ENCODE measurements at regions not wholly inside any gene's neighbourhood (a gene's known extent, or its start where the extent isn't known, plus 50 kb on each side); places are given as distances from the start of the nearest gene placed in this dataset.

DNA sequence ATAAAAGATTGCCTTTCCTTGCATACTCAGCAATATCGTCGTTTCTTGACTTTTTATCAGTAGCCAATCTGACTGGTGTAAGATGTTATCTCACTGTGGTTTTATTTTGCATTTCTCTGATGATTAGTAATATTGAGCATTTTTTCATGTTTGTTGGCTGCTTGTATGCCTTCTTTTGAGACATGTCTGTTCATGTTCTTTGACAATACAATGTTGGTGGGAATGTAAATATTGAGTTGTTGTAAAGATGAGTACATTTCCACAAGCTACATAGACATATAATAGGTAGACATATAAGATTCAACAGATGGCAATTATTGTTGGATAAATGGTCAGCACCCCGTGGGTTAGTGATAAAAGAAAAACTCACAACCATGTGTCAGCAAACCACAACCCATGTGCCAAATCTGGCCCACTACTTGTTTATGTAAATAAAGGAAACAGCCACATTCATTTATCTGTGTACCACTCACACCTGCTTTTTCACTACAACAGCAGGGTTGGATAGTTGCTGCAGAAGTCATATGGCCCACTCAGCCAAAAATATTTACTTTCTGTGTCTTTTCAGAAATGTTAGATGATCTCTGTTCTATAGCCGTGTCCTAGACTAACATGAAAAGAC lies 153.1 kb upstream of the VCX start:
- peaks cover 11% of the 10 kb centered on the region for H3K9me3 Mint-ChIP-seq (ENCODE audit: low read depth, unreplicated experiment)
- DNase-seq, result no peak

DNA sequence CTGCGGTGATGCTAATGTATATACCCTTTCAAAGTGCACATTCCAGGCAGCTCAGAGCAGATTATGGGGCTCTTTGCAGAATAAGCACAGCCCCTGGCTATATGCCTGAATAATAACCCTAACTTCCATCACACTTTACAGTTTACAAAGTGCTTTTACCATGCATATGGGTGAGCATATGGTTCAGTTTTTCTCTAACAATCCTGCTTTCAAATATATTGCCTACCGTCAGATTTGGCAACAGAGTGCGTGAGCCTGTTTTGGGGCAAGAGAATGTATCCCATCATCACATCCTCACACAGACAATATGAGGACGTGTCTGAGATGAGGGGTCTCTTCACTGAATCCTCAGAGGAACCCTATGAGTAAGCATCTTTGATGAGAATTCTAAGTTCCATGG lies 162.8 kb upstream of the VCX start:
- no peaks in the 10 kb centered on the region for H3K27me3 Mint-ChIP-seq (ENCODE audit: unreplicated experiment)
- no peak overlapping the region for H3K27ac Mint-ChIP-seq (ENCODE audit: unreplicated experiment)
- no peak overlapping the region for H3K4me3 Mint-ChIP-seq (ENCODE audit: low read depth, unreplicated experiment)
- no peaks in the 10 kb centered on the region for H3K36me3 Mint-ChIP-seq (ENCODE audit: insufficient read depth, unreplicated experiment)
- H3K9me3 Mint-ChIP-seq (ENCODE audit: low read depth, unreplicated experiment), result peaks cover 2% of the 10 kb centered on the region
- CTCF ChIA-PET, result no interaction called here
- no peaks in the 10 kb centered on the region for H3K4me1 Mint-ChIP-seq (ENCODE audit: low read depth, unreplicated experiment)
- BruUV-seq (replicated peaks), result no TSS peak
- no peak for DNase-seq
- TF ChIP-seq, protein P1, sequence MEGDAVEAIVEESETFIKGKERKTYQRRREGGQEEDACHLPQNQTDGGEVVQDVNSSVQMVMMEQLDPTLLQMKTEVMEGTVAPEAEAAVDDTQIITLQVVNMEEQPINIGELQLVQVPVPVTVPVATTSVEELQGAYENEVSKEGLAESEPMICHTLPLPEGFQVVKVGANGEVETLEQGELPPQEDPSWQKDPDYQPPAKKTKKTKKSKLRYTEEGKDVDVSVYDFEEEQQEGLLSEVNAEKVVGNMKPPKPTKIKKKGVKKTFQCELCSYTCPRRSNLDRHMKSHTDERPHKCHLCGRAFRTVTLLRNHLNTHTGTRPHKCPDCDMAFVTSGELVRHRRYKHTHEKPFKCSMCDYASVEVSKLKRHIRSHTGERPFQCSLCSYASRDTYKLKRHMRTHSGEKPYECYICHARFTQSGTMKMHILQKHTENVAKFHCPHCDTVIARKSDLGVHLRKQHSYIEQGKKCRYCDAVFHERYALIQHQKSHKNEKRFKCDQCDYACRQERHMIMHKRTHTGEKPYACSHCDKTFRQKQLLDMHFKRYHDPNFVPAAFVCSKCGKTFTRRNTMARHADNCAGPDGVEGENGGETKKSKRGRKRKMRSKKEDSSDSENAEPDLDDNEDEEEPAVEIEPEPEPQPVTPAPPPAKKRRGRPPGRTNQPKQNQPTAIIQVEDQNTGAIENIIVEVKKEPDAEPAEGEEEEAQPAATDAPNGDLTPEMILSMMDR (IDR thresholded peaks at IDR 0.05; ENCODE audit: unreplicated experiment), result no peak
- intact Hi-C loops (cut with micrococcal nuclease; ENCODE audit: unreplicated experiment), result no loop called here

More for the DNA sequence above, 153.1 kb upstream of the VCX start:
- no peak overlapping the region for H3K27ac Mint-ChIP-seq (ENCODE audit: unreplicated experiment)
- TF ChIP-seq, protein P1 (IDR thresholded peaks at IDR 0.05; ENCODE audit: unreplicated experiment), result no peak
- BruUV-seq (replicated peaks), result no TSS peak
- no peak overlapping the region for H3K4me3 Mint-ChIP-seq (ENCODE audit: low read depth, unreplicated experiment)
- H3K27me3 Mint-ChIP-seq (ENCODE audit: unreplicated experiment), result no peaks in the 10 kb centered on the region
- no peaks in the 10 kb centered on the region for H3K36me3 Mint-ChIP-seq (ENCODE audit: insufficient read depth, unreplicated experiment)
- H3K4me1 Mint-ChIP-seq (ENCODE audit: low read depth, unreplicated experiment), result no peaks in the 10 kb centered on the region
- intact Hi-C loops (cut with micrococcal nuclease; ENCODE audit: unreplicated experiment), result no loop called here
- CTCF ChIA-PET, result no interaction called here

DNA sequence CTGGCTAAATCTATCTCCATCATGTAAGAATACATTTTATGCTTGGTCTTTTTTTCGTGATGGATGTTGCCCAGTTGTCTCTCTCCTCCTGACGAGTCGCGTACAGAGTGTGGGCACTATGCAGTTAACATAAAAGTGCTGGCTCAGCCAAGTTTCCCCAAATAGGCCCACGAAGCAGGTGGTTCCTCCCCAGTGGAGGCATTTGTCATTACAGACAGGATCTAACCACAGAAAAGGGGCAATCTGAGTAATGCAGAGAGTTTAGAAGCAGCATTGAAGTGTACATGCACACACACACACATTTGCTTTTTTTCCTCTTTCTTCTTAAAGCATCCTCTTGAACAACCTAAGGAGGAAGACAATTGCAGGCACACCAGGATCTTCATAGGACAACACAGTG lies 188.7 kb upstream of the VCX start:
- Mint-ChIP-seq H3K9me3 (ENCODE audit: low read depth, unreplicated experiment) (peaks cover 5% of the 10 kb centered on the region), H3K36me3 (ENCODE audit: insufficient read depth, unreplicated experiment) (no peaks in the 10 kb centered on the region)
- TF ChIP-seq, protein P1 (IDR thresholded peaks at IDR 0.05; ENCODE audit: unreplicated experiment), result no peak

DNA sequence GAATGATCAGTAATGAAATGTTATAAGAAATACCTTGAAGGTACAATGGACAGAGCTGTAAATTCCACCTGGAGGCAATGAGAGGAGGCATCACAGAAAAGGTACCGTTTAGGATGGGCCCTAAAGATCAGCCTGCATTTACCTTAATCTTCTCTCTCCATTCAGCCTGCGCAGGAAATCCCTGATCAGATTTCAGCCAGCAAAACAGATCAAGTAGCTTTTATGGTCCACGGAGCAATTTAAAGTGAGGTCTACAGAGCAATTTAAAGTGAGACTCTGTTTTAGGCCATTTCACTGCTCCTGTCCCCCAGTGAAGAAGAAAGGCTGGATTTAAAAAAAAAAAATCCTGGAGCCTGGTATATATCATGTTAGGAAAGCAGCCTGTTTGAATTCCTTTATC lies 195.1 kb upstream of the VCX start:
- TF ChIP-seq, protein P1 (IDR thresholded peaks at IDR 0.05; ENCODE audit: unreplicated experiment), result no peak
- intact Hi-C loops (cut with micrococcal nuclease; ENCODE audit: unreplicated experiment), result no loop called here
- no peaks in the 10 kb centered on the region for H3K27me3 Mint-ChIP-seq (ENCODE audit: unreplicated experiment)
- CTCF ChIA-PET, result no interaction called here
- H3K4me3 Mint-ChIP-seq (ENCODE audit: low read depth, unreplicated experiment), result no peak overlapping the region
- H3K9me3 Mint-ChIP-seq (ENCODE audit: low read depth, unreplicated experiment), result peaks cover 6% of the 10 kb centered on the region
- no peaks in the 10 kb centered on the region for H3K4me1 Mint-ChIP-seq (ENCODE audit: low read depth, unreplicated experiment)
- BruUV-seq (replicated peaks), result no TSS peak
- no peak overlapping the region for H3K27ac Mint-ChIP-seq (ENCODE audit: unreplicated experiment)
- no peak for DNase-seq
- H3K36me3 Mint-ChIP-seq (ENCODE audit: insufficient read depth, unreplicated experiment), result no peaks in the 10 kb centered on the region

More for the DNA sequence above, 188.7 kb upstream of the VCX start:
- no peak for DNase-seq
- no TSS peak for BruUV-seq (replicated peaks)
- intact Hi-C loops (cut with micrococcal nuclease; ENCODE audit: unreplicated experiment), result no loop called here
- Mint-ChIP-seq H3K4me3 (ENCODE audit: low read depth, unreplicated experiment) (no peak overlapping the region), H3K27me3 (ENCODE audit: unreplicated experiment) (no peaks in the 10 kb centered on the region), H3K4me1 (ENCODE audit: low read depth, unreplicated experiment) (no peaks in the 10 kb centered on the region), H3K27ac (ENCODE audit: unreplicated experiment) (no peak overlapping the region)
- CTCF ChIA-PET, result no interaction called here
